ENCODE measurements at regions not wholly inside any gene's neighbourhood (a gene's known extent, or its start where the extent isn't known, plus 50 kb on each side); places are given as distances from the start of the nearest gene placed in this dataset.

GRCh38 chr6:63014290-63014689, 197.0 kb upstream of the FKBP1C start:
- no peak overlapping the region for H3K4me3 ChIP-seq (ENCODE audit: low read depth, low read length, poor library complexity, severe bottlenecking)
- no peaks in the 10 kb centered on the region for H3K27me3 ChIP-seq (ENCODE audit: insufficient read depth, low read length)
- no peak overlapping the region for H3K27ac ChIP-seq (ENCODE audit: low read depth, low read length, poor library complexity, severe bottlenecking)
- no peak overlapping the region for H3K4me2 ChIP-seq (ENCODE audit: low read length)
- H2AFZ ChIP-seq (ENCODE audit: low read length): no peak overlapping the region
- no peaks in the 10 kb centered on the region for H3K36me3 ChIP-seq (ENCODE audit: insufficient read depth, low read length)
- no peaks in the 10 kb centered on the region for H3K9me3 ChIP-seq (ENCODE audit: low read length)
- no peaks in the 10 kb centered on the region for H3K4me1 ChIP-seq (ENCODE audit: insufficient read depth, low read length, severe bottlenecking)
- no peak for TF ChIP-seq EZH2 (IDR thresholded peaks at IDR 0.05; ENCODE audit: borderline replicate concordance, low read length)
- no peak for TF ChIP-seq CTCF (IDR thresholded peaks at IDR 0.05; ENCODE audit: low read length)
- no peaks in the 10 kb centered on the region for H3K79me2 ChIP-seq (ENCODE audit: insufficient read depth, low read length)
- no peaks in the 10 kb centered on the region for H3K9me2 ChIP-seq (ENCODE audit: low read depth, low read length)
- no peak overlapping the region for H3K9ac ChIP-seq (ENCODE audit: low read length)
- no peaks in the 10 kb centered on the region for H3F3A ChIP-seq (ENCODE audit: insufficient read depth, low read length)
- no peaks in the 10 kb centered on the region for H4K20me1 ChIP-seq (ENCODE audit: insufficient read depth, low read length)

- Histone ChIP-seq H3K36me3 (ENCODE audit: insufficient read depth, low read length) (no peaks in the 10 kb centered on the region), H3K79me2 (ENCODE audit: insufficient read depth, low read length) (no peaks in the 10 kb centered on the region), H3K27ac (ENCODE audit: low read depth, low read length, poor library complexity, severe bottlenecking) (no peak overlapping the region), H3F3A (ENCODE audit: insufficient read depth, low read length) (no peaks in the 10 kb centered on the region), H2AFZ (ENCODE audit: low read length) (no peak overlapping the region), H4K20me1 (ENCODE audit: insufficient read depth, low read length) (no peaks in the 10 kb centered on the region), H3K4me2 (ENCODE audit: low read length) (no peak overlapping the region), H3K9ac (ENCODE audit: low read length) (no peak overlapping the region), H3K4me1 (ENCODE audit: insufficient read depth, low read length, severe bottlenecking) (no peaks in the 10 kb centered on the region), H3K9me2 (ENCODE audit: low read depth, low read length) (no peaks in the 10 kb centered on the region), H3K9me3 (ENCODE audit: low read length) (no peaks in the 10 kb centered on the region), H3K4me3 (ENCODE audit: low read depth, low read length, poor library complexity, severe bottlenecking) (no peak overlapping the region), H3K27me3 (ENCODE audit: insufficient read depth, low read length) (no peaks in the 10 kb centered on the region)
- no peak for TF ChIP-seq CTCF (IDR thresholded peaks at IDR 0.05; ENCODE audit: low read length)
- TF ChIP-seq EZH2 (IDR thresholded peaks at IDR 0.05; ENCODE audit: borderline replicate concordance, low read length): no peak
These were observed 188.6 kb upstream of the FKBP1C start for GRCh38 chr6:63022631-63023030.

- Histone ChIP-seq H3K9me2 (ENCODE audit: low read depth, low read length) (no peaks in the 10 kb centered on the region), H2AFZ (ENCODE audit: low read length) (no peak overlapping the region), H3K27me3 (ENCODE audit: insufficient read depth, low read length) (no peaks in the 10 kb centered on the region), H3K4me3 (ENCODE audit: low read depth, low read length, poor library complexity, severe bottlenecking) (no peak overlapping the region), H3K79me2 (ENCODE audit: insufficient read depth, low read length) (no peaks in the 10 kb centered on the region), H3K9ac (ENCODE audit: low read length) (no peak overlapping the region), H3K9me3 (ENCODE audit: low read length) (no peaks in the 10 kb centered on the region), H3K4me2 (ENCODE audit: low read length) (no peak overlapping the region), H3F3A (ENCODE audit: insufficient read depth, low read length) (no peaks in the 10 kb centered on the region), H3K36me3 (ENCODE audit: insufficient read depth, low read length) (no peaks in the 10 kb centered on the region), H4K20me1 (ENCODE audit: insufficient read depth, low read length) (no peaks in the 10 kb centered on the region), H3K4me1 (ENCODE audit: insufficient read depth, low read length, severe bottlenecking) (no peaks in the 10 kb centered on the region), H3K27ac (ENCODE audit: low read depth, low read length, poor library complexity, severe bottlenecking) (no peak overlapping the region)
- no peak for TF ChIP-seq EZH2 (IDR thresholded peaks at IDR 0.05; ENCODE audit: borderline replicate concordance, low read length)
- TF ChIP-seq CTCF (IDR thresholded peaks at IDR 0.05; ENCODE audit: low read length): no peak
These were observed 187.5 kb upstream of the FKBP1C start for GRCh38 chr6:63023726-63024125.
